Effector memory CD8-positive, alpha-beta T cell (primary cell): ENCODE measurements at regions not wholly inside any gene's neighbourhood (a gene's known extent, or its start where the extent isn't known, plus 50 kb on each side); places are given as distances from the start of the nearest gene placed in this dataset.
"Not testable (repeated sequence)": the region's sequence is repeated elsewhere in the genome, so short reads cannot be mapped to it uniquely, and the experiment has no call there.

Experiments used
- ATAC-seq: fragments of 150-1000 bp; cut with Tn5 transposase; replicated peaks from 2 replicates; pipeline ENCODE4 v1.10.0; 2021; ENCODE audit warnings: mild to moderate bottlenecking, moderate library complexity
- DNase-seq, 3 experiments: peaks; one replicate each; pipeline ENCODE4 v3.0.0; 2021
- H3K27ac Mint-ChIP-seq, 2 donors: one replicate each; pipeline ENCODE4 v1.8.0; 2022; ENCODE audit warnings: mild to moderate bottlenecking in 2 of 2, mixed read lengths in 2 of 2, moderate library complexity in 2 of 2
- H3K27me3 Mint-ChIP-seq, 2 donors: one replicate each; pipeline ENCODE4 v1.8.0; 2022; ENCODE audit warnings: mixed read lengths in 2 of 2
- H3K36me3 Mint-ChIP-seq: one replicate; pipeline ENCODE4 v1.8.0; 2022; ENCODE audit warnings: mild to moderate bottlenecking, moderate library complexity, mixed read lengths; ENCODE audit not compliant: insufficient read depth
- H3K4me1 Mint-ChIP-seq, 2 donors: one replicate each; pipeline ENCODE4 v1.8.0; 2022; ENCODE audit warnings: low read depth in 2 of 2, mixed read lengths in 2 of 2
- H3K4me3 Mint-ChIP-seq, 2 donors: one replicate each; pipeline ENCODE4 v1.8.0; 2022; ENCODE audit warnings: mild to moderate bottlenecking in 2 of 2, mixed read lengths in 2 of 2, moderate library complexity in 2 of 2
- H3K9me3 Mint-ChIP-seq, 2 donors: one replicate each; pipeline ENCODE4 v1.8.0; 2022; ENCODE audit warnings: mixed read lengths in 2 of 2

- DNase-seq (no peak), ATAC-seq (no peak)
- Mint-ChIP-seq H3K4me1 (no peaks in the 10 kb centered on the region), H3K27me3 (no peaks in the 10 kb centered on the region), H3K36me3 (no peaks in the 10 kb centered on the region), H3K27ac (no peak overlapping the region), H3K4me3 (no peak overlapping the region), H3K9me3 (peaks cover 2 to 6% of the 10 kb centered on the region in 2 donors)
Measured at GRCh38 chr10:109616359-109616980, 306.8 kb downstream of the XPNPEP1 start.

GRCh38 chr10:109595356-109595755 lies 328.0 kb downstream of the XPNPEP1 start:
- not testable (repeated sequence) for ATAC-seq, H3K27ac Mint-ChIP-seq, H3K27me3 Mint-ChIP-seq, H3K9me3 Mint-ChIP-seq, H3K4me1 Mint-ChIP-seq, DNase-seq, H3K4me3 Mint-ChIP-seq, H3K36me3 Mint-ChIP-seq

GRCh38 chr10:109593682-109594081 lies 329.6 kb downstream of the XPNPEP1 start:
- H3K36me3 Mint-ChIP-seq, result no peaks in the 10 kb centered on the region
- H3K9me3 Mint-ChIP-seq, result peaks cover 7 to 8% of the 10 kb centered on the region in 2 donors
- H3K27ac Mint-ChIP-seq, result no peak overlapping the region
- ATAC-seq (no peak), DNase-seq (no peak)
- H3K4me1 Mint-ChIP-seq, result no peaks in the 10 kb centered on the region
- no peaks in the 10 kb centered on the region for H3K27me3 Mint-ChIP-seq
- no peak overlapping the region for H3K4me3 Mint-ChIP-seq

GRCh38 chr10:109592391-109592790 lies 330.9 kb downstream of the XPNPEP1 start:
- H3K4me3 Mint-ChIP-seq, result no peak overlapping the region
- ATAC-seq, result no peak
- H3K4me1 Mint-ChIP-seq, result no peaks in the 10 kb centered on the region
- no peak for DNase-seq
- H3K9me3 Mint-ChIP-seq, result peaks cover 3 to 5% of the 10 kb centered on the region in 2 donors
- no peaks in the 10 kb centered on the region for H3K36me3 Mint-ChIP-seq
- no peaks in the 10 kb centered on the region for H3K27me3 Mint-ChIP-seq
- H3K27ac Mint-ChIP-seq, result no peak overlapping the region

- no peak overlapping the region for H3K27ac Mint-ChIP-seq
- no peaks in the 10 kb centered on the region for H3K27me3 Mint-ChIP-seq
- ATAC-seq (no peak), DNase-seq (no peak)
- H3K9me3 Mint-ChIP-seq, result peaks cover 3 to 5% of the 10 kb centered on the region in 2 donors
- H3K4me1 Mint-ChIP-seq, result no peaks in the 10 kb centered on the region
- no peaks in the 10 kb centered on the region for H3K36me3 Mint-ChIP-seq
- H3K4me3 Mint-ChIP-seq, result no peak overlapping the region
Measured at GRCh38 chr10:109591601-109592000, 331.7 kb downstream of the XPNPEP1 start.

- Mint-ChIP-seq H3K4me1 (no peaks in the 10 kb centered on the region), H3K4me3 (no peak overlapping the region), H3K9me3 (peaks cover 4 to 5% of the 10 kb centered on the region in 2 donors), H3K27me3 (no peaks in the 10 kb centered on the region), H3K27ac (no peak overlapping the region), H3K36me3 (no peaks in the 10 kb centered on the region)
- ATAC-seq (no peak), DNase-seq (no peak)
Measured at GRCh38 chr10:109588259-109588658, 335.1 kb downstream of the XPNPEP1 start.

- DNase-seq, result no peak
- ATAC-seq, result no peak
- Mint-ChIP-seq H3K27me3 (no peaks in the 10 kb centered on the region), H3K9me3 (peaks cover 2 to 5% of the 10 kb centered on the region in 2 donors), H3K4me1 (no peaks in the 10 kb centered on the region), H3K27ac (no peak overlapping the region), H3K36me3 (no peaks in the 10 kb centered on the region), H3K4me3 (no peak overlapping the region)
Measured at GRCh38 chr10:109587366-109587765, 335.9 kb downstream of the XPNPEP1 start.

- ATAC-seq, result no peak
- H3K36me3 Mint-ChIP-seq, result no peaks in the 10 kb centered on the region
- DNase-seq, result no peak
- H3K4me1 Mint-ChIP-seq, result no peaks in the 10 kb centered on the region
- peaks cover 6 to 8% of the 10 kb centered on the region in 2 donors for H3K9me3 Mint-ChIP-seq
- H3K27ac Mint-ChIP-seq, result no peak overlapping the region
- H3K27me3 Mint-ChIP-seq, result no peaks in the 10 kb centered on the region
- H3K4me3 Mint-ChIP-seq, result no peak overlapping the region
Measured at GRCh38 chr10:109556399-109556798, 366.9 kb downstream of the XPNPEP1 start.

GRCh38 chr10:109542050-109542603 lies 381.2 kb downstream of the XPNPEP1 start:
- H3K4me3 Mint-ChIP-seq, H3K9me3 Mint-ChIP-seq, H3K36me3 Mint-ChIP-seq, H3K4me1 Mint-ChIP-seq, H3K27me3 Mint-ChIP-seq, H3K27ac Mint-ChIP-seq, ATAC-seq, DNase-seq: not testable (repeated sequence)

- Mint-ChIP-seq H3K4me1 (no peaks in the 10 kb centered on the region), H3K27me3 (no peaks in the 10 kb centered on the region), H3K36me3 (no peaks in the 10 kb centered on the region), H3K4me3 (no peak overlapping the region), H3K27ac (no peak overlapping the region), H3K9me3 (peaks cover 3 to 5% of the 10 kb centered on the region in 2 donors)
- no peak for ATAC-seq
- no peak for DNase-seq
Measured at GRCh38 chr10:109534193-109534592, 389.1 kb downstream of the XPNPEP1 start.

GRCh38 chr10:109529258-109529657 lies 394.1 kb downstream of the XPNPEP1 start:
- no peak overlapping the region for H3K4me3 Mint-ChIP-seq
- H3K9me3 Mint-ChIP-seq, result peaks cover 3 to 7% of the 10 kb centered on the region in 2 donors
- H3K36me3 Mint-ChIP-seq, result no peaks in the 10 kb centered on the region
- ATAC-seq (no peak), DNase-seq (no peak)
- H3K27me3 Mint-ChIP-seq, result no peaks in the 10 kb centered on the region
- no peaks in the 10 kb centered on the region for H3K4me1 Mint-ChIP-seq
- no peak overlapping the region for H3K27ac Mint-ChIP-seq

- no peaks in the 10 kb centered on the region for H3K27me3 Mint-ChIP-seq
- no peak overlapping the region for H3K27ac Mint-ChIP-seq
- H3K36me3 Mint-ChIP-seq, result no peaks in the 10 kb centered on the region
- peaks cover 6 to 12% of the 10 kb centered on the region in 2 donors for H3K9me3 Mint-ChIP-seq
- no peak for ATAC-seq
- no peak for DNase-seq
- H3K4me3 Mint-ChIP-seq, result no peak overlapping the region
- H3K4me1 Mint-ChIP-seq, result no peaks in the 10 kb centered on the region
Measured at GRCh38 chr10:109517748-109518147, 405.6 kb downstream of the XPNPEP1 start.

GRCh38 chr10:109504401-109504800 lies 418.9 kb downstream of the XPNPEP1 start:
- Mint-ChIP-seq H3K27me3 (no peaks in the 10 kb centered on the region), H3K9me3 (peaks cover 9 to 21% of the 10 kb centered on the region in 2 donors), H3K27ac (no peak overlapping the region), H3K36me3 (no peaks in the 10 kb centered on the region), H3K4me3 (no peak overlapping the region), H3K4me1 (no peaks in the 10 kb centered on the region)
- DNase-seq, result no peak
- no peak for ATAC-seq

GRCh38 chr10:109487691-109488090 lies 435.6 kb downstream of the XPNPEP1 start:
- H3K36me3 Mint-ChIP-seq, result no peaks in the 10 kb centered on the region
- H3K4me1 Mint-ChIP-seq, result no peaks in the 10 kb centered on the region
- no peak for DNase-seq
- H3K27me3 Mint-ChIP-seq, result no peaks in the 10 kb centered on the region
- no peak overlapping the region for H3K4me3 Mint-ChIP-seq
- H3K9me3 Mint-ChIP-seq, result peaks cover 4 to 12% of the 10 kb centered on the region in 2 donors
- no peak for ATAC-seq
- H3K27ac Mint-ChIP-seq, result no peak overlapping the region
